K562 (cell line): ENCODE measurements at regions not wholly inside any gene's neighbourhood (a gene's known extent, or its start where the extent isn't known, plus 50 kb on each side); places are given as distances from the start of the nearest gene placed in this dataset.

Experiments used
- ATAC-seq: fragments of 200-7000 bp; cut with Tn5 transposase; 3 replicates; pipeline ENCODE4 v1.9.1; 2020; ENCODE audit warnings: moderate library complexity
- BruUV-seq: library from RNA; stranded (reverse); fragments of 400-500 nt; replicated peaks from 2 replicates; lab custom pipeline; 2021; lab: Mats Ljungman, UMichigan
- CTCF ChIA-PET: fragments of 300-600 bp; formaldehyde crosslinking; extraction: SDS; loops from one replicate; lab custom pipeline; 2021; ENCODE audit warnings: low intra/inter-chr PET ratio; lab: Yijun Ruan, JAX
- POLR2A ChIA-PET: fragments of 300-600, 350-650 bp; sonication (Branson Sonifier 250); formaldehyde crosslinking; extraction: SDS; loops from one replicate; lab custom pipeline; 2021; ENCODE audit warnings: antibody characterized with exemption, inconsistent platforms; lab: Yijun Ruan, JAX
- DNase-seq, 4 experiments: peaks; one replicate each; pipeline versions ENCODE4 v3.0.0 to v3.0.0-alpha.2; 2011 to 2018; ENCODE audit warnings: low spot score in 3 of 4, mixed read lengths in 3 of 4; ENCODE audit errors: extremely low read depth in 1 of 4
- FAIRE-seq: peaks from 2 replicates; lab custom pipeline; 2011; peaks lifted over from hg19 to GRCh38; lab: Jason Lieb, UNC
- H2AFZ ChIP-seq: 2 replicates; pipeline ENCODE4 v1.6.0; 2011; ENCODE audit warnings: low read depth, low read length, control low read depth, inconsistent platforms
- H3K27ac ChIP-seq: fragments of 200-600 bp; 3 replicates; pipeline ENCODE4 v1.8.0; 2011; ENCODE audit warnings: low read depth, mild to moderate bottlenecking, control low read depth, inconsistent platforms, low read length, moderate library complexity, mixed read lengths; ENCODE audit errors: extremely low read depth
- H3K27me3 ChIP-seq, 2 experiments: fragments of 300-600 bp in 1 of 2; 2 replicates in 1 of 2; 3 replicates in 1 of 2; pipeline versions ENCODE4 v1.6.0 to v1.8.0; 2011; ENCODE audit warnings: inconsistent platforms in 2 of 2, low read length in 2 of 2, mild to moderate bottlenecking in 1 of 2, mixed read lengths in 1 of 2, moderate library complexity in 1 of 2; ENCODE audit not compliant: control insufficient read depth in 2 of 2, insufficient read depth in 2 of 2
- H3K36me3 ChIP-seq: fragments of 300-600 bp; 3 replicates; pipeline ENCODE4 v1.8.0; 2011; ENCODE audit warnings: mild to moderate bottlenecking, low read length, inconsistent platforms; ENCODE audit not compliant: control insufficient read depth, insufficient read depth
- H3K4me1 ChIP-seq, 2 experiments: fragments of 200-600 bp in 1 of 2; replicated peaks in 1 of 2; 2 replicates in 1 of 2; 3 replicates in 1 of 2; pipeline versions ENCODE4 v1.5.1 to v1.8.0; 2011; ENCODE audit warnings: inconsistent platforms in 2 of 2, low read length in 2 of 2, mild to moderate bottlenecking in 1 of 2, mixed read lengths in 1 of 2, moderate library complexity in 1 of 2; ENCODE audit not compliant: control insufficient read depth in 2 of 2, insufficient read depth in 2 of 2
- H3K4me2 ChIP-seq: 2 replicates; pipeline ENCODE4 v1.6.1; 2011; ENCODE audit warnings: low read length, control low read depth, inconsistent platforms, mixed read lengths; ENCODE audit not compliant: insufficient read depth
- H3K4me3 ChIP-seq: fragments of 200-600 bp; sonication (generic), shearing (Covaris generic); 2 replicates; pipeline ENCODE4 v1.5.1; 2016; ENCODE audit warnings: control low read depth, inconsistent platforms
- H3K79me2 ChIP-seq: fragments of 200-600 bp; 3 replicates; pipeline ENCODE4 v1.8.0; 2011; ENCODE audit warnings: low read length, inconsistent platforms; ENCODE audit not compliant: control insufficient read depth, insufficient read depth
- H3K9ac ChIP-seq, 2 experiments: 2 replicates each; pipeline versions ENCODE4 v1.6.0 to v1.6.1; 2011; ENCODE audit warnings: low read depth in 2 of 2, low read length in 2 of 2, control low read depth in 1 of 2, inconsistent platforms in 1 of 2, mild to moderate bottlenecking in 1 of 2, mixed read lengths in 1 of 2; ENCODE audit not compliant: insufficient read depth in 1 of 2
- H3K9me1 ChIP-seq: one replicate; pipeline ENCODE4 v1.6.0; 2011; ENCODE audit warnings: inconsistent platforms, mild to moderate bottlenecking, low read length, moderate library complexity; ENCODE audit not compliant: control insufficient read depth, insufficient read depth
- H3K9me3 ChIP-seq: replicated peaks from 2 replicates; pipeline ENCODE4 v1.5.1; 2011; ENCODE audit warnings: low read depth, low read length, inconsistent platforms; ENCODE audit not compliant: control insufficient read depth, insufficient read depth
- H4K20me1 ChIP-seq: replicated peaks from 2 replicates; pipeline ENCODE4 v1.6.1; 2011; ENCODE audit warnings: low read length, inconsistent platforms, mixed read lengths; ENCODE audit not compliant: control insufficient read depth, insufficient read depth
- ATF6 ChIP-seq: sonication (generic); formaldehyde crosslinking; IDR thresholded peaks from 2 replicates; pipeline ENCODE4 v1.4.0; 2020; ENCODE audit warnings: mild to moderate bottlenecking, missing genetic modification reagents
- HCFC1 ChIP-seq: IDR thresholded peaks from 2 replicates; pipeline ENCODE4 v1.6.1; 2012; ENCODE audit warnings: low read depth, low read length, improper control_type of control experiment
- ID3 ChIP-seq, 2 experiments: fragments of 250-450 bp in 1 of 2; fragments of 450-650 bp in 1 of 2; sonication (Bioruptor Pico) in 1 of 2; IDR thresholded peaks; 2 replicates each; pipeline versions ENCODE4 v1.6.1 to v1.8.0; 2016 to 2021; ENCODE audit warnings: mild to moderate bottlenecking in 2 of 2, moderate library complexity in 2 of 2, missing compliant biosample characterization in 1 of 2, missing genetic modification characterization in 1 of 2
- NKRF ChIP-seq: fragments of 450-650 bp; IDR thresholded peaks from 2 replicates; pipeline ENCODE4 v1.6.1; 2016; ENCODE audit warnings: borderline replicate concordance
- PRDM10 ChIP-seq: fragments of 450-650 bp; IDR thresholded peaks from 2 replicates; pipeline ENCODE4 v1.6.1; 2018; ENCODE audit not compliant: partially characterized antibody
- RBM14 ChIP-seq: fragments of 200-400 bp; formaldehyde crosslinking; IDR thresholded peaks from 2 replicates; pipeline ENCODE4 v1.6.1; 2018; ENCODE audit warnings: low read depth, mild to moderate bottlenecking, low read length, moderate library complexity, borderline replicate concordance; ENCODE audit not compliant: insufficient read depth
- STAT5A ChIP-seq: IDR thresholded peaks from 2 replicates; pipeline ENCODE4 v1.6.1; 2012; ENCODE audit warnings: low read length, inconsistent platforms, borderline replicate concordance
- ZC3H11A ChIP-seq: IDR thresholded peaks from 2 replicates; pipeline ENCODE4 v1.6.1; 2012; ENCODE audit warnings: low read depth, low read length, improper control_type of control experiment
- ZKSCAN1 ChIP-seq: fragments of 150-350 bp; IDR thresholded peaks from 2 replicates; pipeline ENCODE4 v1.6.1; 2016; ENCODE audit warnings: low read depth, low read length
- ZNF232 ChIP-seq: sonication (generic); formaldehyde crosslinking; IDR thresholded peaks from 2 replicates; pipeline ENCODE4 v1.8.0; 2022; ENCODE audit warnings: mild to moderate bottlenecking, missing genetic modification reagents
- ZNF551 ChIP-seq: fragments of 250-450 bp; sonication (Bioruptor Pico); IDR thresholded peaks from 2 replicates; pipeline ENCODE4 v1.5.0; 2021; ENCODE audit warnings: mild to moderate bottlenecking, moderate library complexity
- ZNF57 ChIP-seq: fragments of 450-650 bp; formaldehyde crosslinking; IDR thresholded peaks from 2 replicates; pipeline ENCODE4 v1.4.0; 2020; ENCODE audit warnings: mild to moderate bottlenecking, moderate library complexity
- ZNF589 ChIP-seq: fragments of 200-800 bp; sonication (Bioruptor generic); IDR thresholded peaks from 2 replicates; pipeline ENCODE4 v1.6.1; 2016; ENCODE audit warnings: low read depth, missing genetic modification characterization, missing compliant biosample characterization
- WGBS: fragments of 100-300 bp; shearing (Covaris generic); methylation state at CpG from one replicate; pipeline ENCODE4 v1.1.6; 2016; ENCODE audit warnings: low coverage, mixed read lengths; ENCODE audit not compliant: insufficient coverage; ENCODE audit errors: missing lambda C conversion rate; 5-methylcytosine and 5-hydroxymethylcytosine counted together
- in situ Hi-C: fragments of 300-500 bp; cut with MboI; formaldehyde crosslinking; loops from 4 replicates; pipeline ENCODE4 v1.15.0; 2018; ENCODE audit warnings: inconsistent platforms, mixed read lengths
- intact Hi-C: fragments of 100-400 bp; cut with micrococcal nuclease; formaldehyde crosslinking; loops from 2 replicates; pipeline ENCODE4 v1.14.2; 2022

- TF ChIP-seq ATF6 (no peak), ZNF57 (CRISPR knock-in tag) (no peak), ZNF589 (CRISPR knock-in tag) (no peak)
Observed at GRCh38 chr5:166046956-166047355, 2244.5 kb upstream of the WWC1 start (continued).

- ChIA-PET CTCF (no interaction called here), POLR2A (no interaction called here)
- Histone ChIP-seq H3K4me2 (no peak overlapping the region), H3K9me3 (no peaks in the 10 kb centered on the region), H3K4me1 (no peaks in the 10 kb centered on the region), H3K36me3 (no peaks in the 10 kb centered on the region), H3K9me1 (no peaks in the 10 kb centered on the region), H3K79me2 (no peaks in the 10 kb centered on the region), H3K27me3 (no peaks in the 10 kb centered on the region), H3K4me3 (no peak overlapping the region), H4K20me1 (no peaks in the 10 kb centered on the region), H3K27ac (no peak overlapping the region), H3K9ac (no peak overlapping the region), H2AFZ (no peak overlapping the region)
- in situ Hi-C loops (no loop called here), intact Hi-C loops (no loop called here)
- FAIRE-seq (no peak), ATAC-seq (no peak), DNase-seq (no peak)
- WGBS: 3% methylated on average over 4 of the region's 4 CpGs
- no TSS peak for BruUV-seq
- TF ChIP-seq PRDM10: no peak
- TF ChIP-seq ZNF232 (CRISPR knock-in tag): no peak
- no peak for TF ChIP-seq RBM14
- TF ChIP-seq ID3 (CRISPR knock-in tag; IDR thresholded peaks at IDR 0.05): no peak
- TF ChIP-seq ID3 (tag; IDR thresholded peaks at IDR 0.05): no peak
- TF ChIP-seq ZKSCAN1: no peak
- TF ChIP-seq ZC3H11A: no peak
- no peak for TF ChIP-seq NKRF
- TF ChIP-seq ZNF551 (CRISPR knock-in tag): no peak
- no peak for TF ChIP-seq HCFC1
- TF ChIP-seq STAT5A: no peak
Observed at GRCh38 chr5:166050531-166050930, 2240.9 kb upstream of the WWC1 start.
